ENCODE measurements at regions not wholly inside any gene's neighbourhood (a gene's known extent, or its start where the extent isn't known, plus 50 kb on each side); places are given as distances from the start of the nearest gene placed in this dataset.
"Not testable (repeated sequence)": the region's sequence is repeated elsewhere in the genome, so short reads cannot be mapped to it uniquely, and the experiment has no call there.

DNA sequence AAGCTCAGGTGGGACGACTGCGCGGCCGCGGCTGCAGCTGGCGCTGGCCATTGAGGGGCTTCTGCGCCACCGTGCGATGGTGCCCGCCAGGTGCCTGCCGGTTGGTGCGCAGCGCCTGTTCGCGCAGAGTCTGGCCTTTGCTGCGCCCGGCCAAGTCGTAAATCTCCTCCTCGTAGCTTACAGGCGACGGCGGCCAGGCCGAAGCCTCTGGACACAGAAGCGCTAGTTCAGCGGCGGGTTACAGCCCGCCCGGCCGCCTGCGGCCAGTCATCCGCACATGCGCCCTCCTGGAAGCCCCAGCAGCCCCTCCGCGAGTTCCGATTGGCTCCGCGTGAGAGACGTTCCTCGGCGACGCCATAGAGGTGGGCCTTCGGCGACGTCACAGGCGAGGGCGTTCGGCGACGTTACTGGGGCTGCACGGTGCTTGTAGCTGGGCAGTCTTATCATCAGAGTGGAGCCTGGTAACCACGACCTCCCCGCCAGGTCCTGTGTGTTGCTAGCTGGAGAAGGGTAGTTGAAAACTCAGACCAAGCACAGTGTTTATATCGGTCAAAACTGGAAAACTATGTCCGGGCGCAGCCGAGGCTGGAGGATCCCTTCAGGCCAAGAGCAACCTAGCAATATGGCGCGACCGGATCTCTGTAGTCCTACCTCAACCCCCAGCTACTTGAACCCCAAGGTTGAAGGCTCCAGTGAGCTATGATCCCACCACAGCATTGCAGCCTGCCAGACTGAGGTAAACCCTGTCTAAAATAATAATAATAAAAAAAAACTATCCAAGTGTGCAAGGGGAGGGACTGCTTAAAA is 265.7 kb downstream of the OR4C45 start:
- peak overlapping the region; percentile 44 for H3K4me3 ChIP-seq (ENCODE audit: low read depth, low read length, poor library complexity, severe bottlenecking)
- no peaks in the 10 kb centered on the region for H3K79me2 ChIP-seq (ENCODE audit: insufficient read depth, low read depth, low read length)
- POLR2A ChIA-PET, result no interaction called here
- H3K4me1 ChIP-seq (ENCODE audit: insufficient read depth, low read length, poor library complexity, severe bottlenecking), result no peaks in the 10 kb centered on the region
- no peaks in the 10 kb centered on the region for H3K9me3 ChIP-seq (ENCODE audit: low read length)
- DNase-seq (ENCODE audit: low spot score), result no peak
- H2AFZ ChIP-seq (ENCODE audit: low read length), result no peak overlapping the region
- H4K20me1 ChIP-seq (ENCODE audit: insufficient read depth, low read length), result no peaks in the 10 kb centered on the region
- H3K4me2 ChIP-seq (ENCODE audit: low read length), result no peak overlapping the region
- CTCF ChIA-PET (ENCODE audit: unreplicated experiment), result no interaction called here
- no peak overlapping the region for H3K27ac ChIP-seq (ENCODE audit: low read depth, low read length, poor library complexity, severe bottlenecking)
- intact Hi-C loops (cut with micrococcal nuclease; ENCODE audit: unreplicated experiment), result no loop called here
- no TSS peak for BruUV-seq (replicated peaks)
- TF ChIP-seq, protein P1, sequence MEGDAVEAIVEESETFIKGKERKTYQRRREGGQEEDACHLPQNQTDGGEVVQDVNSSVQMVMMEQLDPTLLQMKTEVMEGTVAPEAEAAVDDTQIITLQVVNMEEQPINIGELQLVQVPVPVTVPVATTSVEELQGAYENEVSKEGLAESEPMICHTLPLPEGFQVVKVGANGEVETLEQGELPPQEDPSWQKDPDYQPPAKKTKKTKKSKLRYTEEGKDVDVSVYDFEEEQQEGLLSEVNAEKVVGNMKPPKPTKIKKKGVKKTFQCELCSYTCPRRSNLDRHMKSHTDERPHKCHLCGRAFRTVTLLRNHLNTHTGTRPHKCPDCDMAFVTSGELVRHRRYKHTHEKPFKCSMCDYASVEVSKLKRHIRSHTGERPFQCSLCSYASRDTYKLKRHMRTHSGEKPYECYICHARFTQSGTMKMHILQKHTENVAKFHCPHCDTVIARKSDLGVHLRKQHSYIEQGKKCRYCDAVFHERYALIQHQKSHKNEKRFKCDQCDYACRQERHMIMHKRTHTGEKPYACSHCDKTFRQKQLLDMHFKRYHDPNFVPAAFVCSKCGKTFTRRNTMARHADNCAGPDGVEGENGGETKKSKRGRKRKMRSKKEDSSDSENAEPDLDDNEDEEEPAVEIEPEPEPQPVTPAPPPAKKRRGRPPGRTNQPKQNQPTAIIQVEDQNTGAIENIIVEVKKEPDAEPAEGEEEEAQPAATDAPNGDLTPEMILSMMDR (conservative IDR thresholded peaks at IDR 0.05; ENCODE audit: low read length), result no peak
- no peak for TF ChIP-seq EZH2phosphoT487 (IDR thresholded peaks at IDR 0.05; ENCODE audit: borderline replicate concordance, low read depth, low read length)
- H3K9me2 ChIP-seq (ENCODE audit: insufficient read depth, low read length), result no peaks in the 10 kb centered on the region
- H3K36me3 ChIP-seq (ENCODE audit: insufficient read depth, low read length), result no peaks in the 10 kb centered on the region

DNA sequence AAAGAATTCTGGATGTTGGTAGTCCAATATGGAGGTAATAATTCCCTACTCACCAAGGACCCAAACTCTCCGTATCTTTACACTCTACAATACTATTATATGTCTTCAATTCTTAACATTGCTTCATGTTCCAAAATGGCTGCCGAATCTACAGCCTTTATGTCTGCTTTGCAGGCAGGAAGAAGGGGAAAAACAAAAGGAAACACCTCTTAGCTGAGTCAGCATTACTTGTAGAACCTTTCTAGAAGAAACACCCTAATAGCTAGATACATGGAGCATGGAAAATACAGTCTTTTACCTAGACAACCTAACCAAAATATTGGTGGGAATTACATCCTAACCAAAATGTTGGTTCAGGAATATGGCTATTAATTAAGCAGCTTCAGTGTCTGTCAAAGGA is 298.0 kb downstream of the OR4C45 start:
- H3K4me1 ChIP-seq (ENCODE audit: insufficient read depth, low read length, poor library complexity, severe bottlenecking); DNase-seq (ENCODE audit: low spot score); intact Hi-C loops (cut with micrococcal nuclease; ENCODE audit: unreplicated experiment); H3K36me3 ChIP-seq (ENCODE audit: insufficient read depth, low read length); BruUV-seq (replicated peaks); H3K9me3 ChIP-seq (ENCODE audit: low read length); H3K4me3 ChIP-seq (ENCODE audit: low read depth, low read length, poor library complexity, severe bottlenecking); H4K20me1 ChIP-seq (ENCODE audit: insufficient read depth, low read length); H3K4me2 ChIP-seq (ENCODE audit: low read length); CTCF ChIA-PET (ENCODE audit: unreplicated experiment); H2AFZ ChIP-seq (ENCODE audit: low read length); H3K27ac ChIP-seq (ENCODE audit: low read depth, low read length, poor library complexity, severe bottlenecking); H3K79me2 ChIP-seq (ENCODE audit: insufficient read depth, low read depth, low read length); H3K9me2 ChIP-seq (ENCODE audit: insufficient read depth, low read length): not testable (repeated sequence)
- POLR2A ChIA-PET, result interaction anchor here (0.6 kb wide), 1 partner anchor 263 kb away, joined by 3 read pairs; no protein-coding TSS in a partner anchor

DNA sequence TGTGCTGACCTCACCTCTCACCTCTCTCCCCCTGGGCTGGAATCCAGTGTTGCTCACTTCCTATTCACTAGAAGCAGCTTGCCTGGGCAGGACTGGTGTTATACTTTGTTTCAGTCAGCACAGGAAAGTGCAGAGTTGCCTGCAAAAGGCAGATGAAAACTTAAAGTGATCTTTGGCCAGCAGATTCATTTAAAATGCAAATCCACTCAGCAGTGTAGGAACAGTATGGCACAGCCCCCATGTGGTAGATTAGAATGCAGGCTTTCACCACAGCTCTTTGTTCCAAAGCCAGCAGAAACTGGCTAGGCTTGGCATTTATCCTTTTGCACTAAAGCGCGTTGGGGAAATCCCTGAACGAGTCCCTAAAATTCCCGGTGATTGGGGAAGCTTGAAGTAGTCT is 301.2 kb downstream of the OR4C45 start:
- no peak overlapping the region for H3K4me2 ChIP-seq (ENCODE audit: low read length)
- intact Hi-C loops (cut with micrococcal nuclease; ENCODE audit: unreplicated experiment), result no loop called here
- no peak overlapping the region for H2AFZ ChIP-seq (ENCODE audit: low read length)
- ChIA-PET CTCF (ENCODE audit: unreplicated experiment) (no interaction called here), POLR2A (no interaction called here)
- no TSS peak for BruUV-seq (replicated peaks)
- H3K4me1 ChIP-seq (ENCODE audit: insufficient read depth, low read length, poor library complexity, severe bottlenecking), result no peaks in the 10 kb centered on the region
- no peak overlapping the region for H3K27ac ChIP-seq (ENCODE audit: low read depth, low read length, poor library complexity, severe bottlenecking)
- H3K9me2 ChIP-seq (ENCODE audit: insufficient read depth, low read length), result no peaks in the 10 kb centered on the region
- no peak overlapping the region for H3K4me3 ChIP-seq (ENCODE audit: low read depth, low read length, poor library complexity, severe bottlenecking)
- no peaks in the 10 kb centered on the region for H3K36me3 ChIP-seq (ENCODE audit: insufficient read depth, low read length)
- DNase-seq (ENCODE audit: low spot score), result no peak
- H4K20me1 ChIP-seq (ENCODE audit: insufficient read depth, low read length), result no peaks in the 10 kb centered on the region
- no peaks in the 10 kb centered on the region for H3K9me3 ChIP-seq (ENCODE audit: low read length)
- no peaks in the 10 kb centered on the region for H3K79me2 ChIP-seq (ENCODE audit: insufficient read depth, low read depth, low read length)
- no peak for TF ChIP-seq EZH2phosphoT487 (IDR thresholded peaks at IDR 0.05; ENCODE audit: borderline replicate concordance, low read depth, low read length)
- TF ChIP-seq, protein P1 (conservative IDR thresholded peaks at IDR 0.05; ENCODE audit: low read length), result no peak

DNA sequence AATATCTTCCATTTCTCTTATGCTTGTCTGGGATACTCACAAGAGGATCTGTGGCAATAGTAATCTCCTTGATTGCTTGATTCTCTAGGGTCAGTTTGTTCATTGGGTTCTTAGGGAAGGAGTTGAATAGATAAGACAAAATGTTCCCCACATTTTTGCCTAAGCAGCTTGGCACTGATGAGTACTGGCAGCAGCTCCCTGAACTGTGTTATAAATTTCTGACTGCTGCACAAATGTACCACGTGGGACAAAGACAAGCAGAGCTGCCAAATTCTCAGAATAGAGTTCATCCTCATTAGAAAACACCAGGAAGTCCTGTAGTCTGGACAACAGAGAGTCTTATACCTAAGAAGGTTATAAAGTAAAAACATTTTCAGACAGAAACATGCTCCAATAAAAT is 304.8 kb downstream of the OR4C45 start:
- H3K4me2 ChIP-seq (ENCODE audit: low read length); CTCF ChIA-PET (ENCODE audit: unreplicated experiment); intact Hi-C loops (cut with micrococcal nuclease; ENCODE audit: unreplicated experiment); DNase-seq (ENCODE audit: low spot score); H3K79me2 ChIP-seq (ENCODE audit: insufficient read depth, low read depth, low read length); H3K27ac ChIP-seq (ENCODE audit: low read depth, low read length, poor library complexity, severe bottlenecking); H3K9me2 ChIP-seq (ENCODE audit: insufficient read depth, low read length); H2AFZ ChIP-seq (ENCODE audit: low read length); H3K9me3 ChIP-seq (ENCODE audit: low read length); H4K20me1 ChIP-seq (ENCODE audit: insufficient read depth, low read length); BruUV-seq (replicated peaks); H3K4me1 ChIP-seq (ENCODE audit: insufficient read depth, low read length, poor library complexity, severe bottlenecking); H3K36me3 ChIP-seq (ENCODE audit: insufficient read depth, low read length); H3K4me3 ChIP-seq (ENCODE audit: low read depth, low read length, poor library complexity, severe bottlenecking): not testable (repeated sequence)
- POLR2A ChIA-PET, result interaction anchor here (0.6 kb wide), 1 partner anchor 326 kb away, joined by 3 read pairs; no protein-coding TSS in a partner anchor

DNA sequence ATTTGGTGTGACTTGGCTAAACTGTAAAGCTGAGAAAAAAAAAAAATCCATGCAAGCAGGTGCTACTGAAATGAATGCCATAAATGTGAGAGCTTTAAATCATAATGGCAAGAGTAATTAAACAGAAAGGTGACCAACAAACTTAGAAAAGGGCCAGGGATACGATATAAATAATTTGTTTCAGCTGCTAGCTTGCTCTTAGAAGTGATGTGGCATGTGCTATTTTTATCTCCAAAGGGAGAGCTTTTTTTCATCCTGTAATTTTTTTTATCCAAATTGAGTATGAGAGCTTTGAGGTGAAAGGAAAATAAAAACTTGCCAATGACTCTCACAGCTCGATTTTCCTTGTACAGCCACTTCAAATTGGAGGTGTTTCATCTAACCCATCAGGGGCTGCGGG is 315.3 kb downstream of the OR4C45 start:
- H3K9me3 ChIP-seq (ENCODE audit: low read length); DNase-seq (ENCODE audit: low spot score); H2AFZ ChIP-seq (ENCODE audit: low read length); H3K27ac ChIP-seq (ENCODE audit: low read depth, low read length, poor library complexity, severe bottlenecking); intact Hi-C loops (cut with micrococcal nuclease; ENCODE audit: unreplicated experiment); H3K4me3 ChIP-seq (ENCODE audit: low read depth, low read length, poor library complexity, severe bottlenecking); H3K4me2 ChIP-seq (ENCODE audit: low read length); CTCF ChIA-PET (ENCODE audit: unreplicated experiment); H3K79me2 ChIP-seq (ENCODE audit: insufficient read depth, low read depth, low read length); H3K9me2 ChIP-seq (ENCODE audit: insufficient read depth, low read length); BruUV-seq (replicated peaks); H3K36me3 ChIP-seq (ENCODE audit: insufficient read depth, low read length); H3K4me1 ChIP-seq (ENCODE audit: insufficient read depth, low read length, poor library complexity, severe bottlenecking); POLR2A ChIA-PET; H4K20me1 ChIP-seq (ENCODE audit: insufficient read depth, low read length): not testable (repeated sequence)

All from OCI-LY7 (cell line).